NCI-H774 (cell line): ENCODE measurements at regions not wholly inside any gene's neighbourhood (a gene's known extent, or its start where the extent isn't known, plus 50 kb on each side); places are given as distances from the start of the nearest gene placed in this dataset.
"Not testable (repeated sequence)": the region's sequence is repeated elsewhere in the genome, so short reads cannot be mapped to it uniquely, and the experiment has no call there.

Source experiments
- DNase-seq: peaks from one replicate; lab custom pipeline; 2025; lab: John Stamatoyannopoulos, UW

DNA sequence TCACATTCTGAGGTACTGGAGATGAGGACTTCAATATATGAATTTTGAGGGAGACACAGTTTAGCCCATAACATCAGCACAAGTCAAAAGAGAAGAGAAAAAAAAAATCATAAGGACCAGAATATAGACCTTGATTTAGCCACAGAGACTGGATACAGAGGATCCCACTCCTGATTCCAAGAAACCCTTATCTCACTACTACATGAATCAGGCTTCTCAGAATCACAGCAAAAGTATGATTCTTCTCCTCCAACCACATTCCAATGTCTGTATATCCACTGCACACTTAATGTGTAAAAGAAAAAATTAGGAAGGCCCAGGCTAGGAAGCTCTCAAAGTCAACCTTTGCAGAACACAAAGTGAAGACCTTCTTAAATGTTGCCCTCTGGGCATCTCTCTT lies 610.9 kb downstream of the DTWD2 start:
- no peak for DNase-seq

DNA sequence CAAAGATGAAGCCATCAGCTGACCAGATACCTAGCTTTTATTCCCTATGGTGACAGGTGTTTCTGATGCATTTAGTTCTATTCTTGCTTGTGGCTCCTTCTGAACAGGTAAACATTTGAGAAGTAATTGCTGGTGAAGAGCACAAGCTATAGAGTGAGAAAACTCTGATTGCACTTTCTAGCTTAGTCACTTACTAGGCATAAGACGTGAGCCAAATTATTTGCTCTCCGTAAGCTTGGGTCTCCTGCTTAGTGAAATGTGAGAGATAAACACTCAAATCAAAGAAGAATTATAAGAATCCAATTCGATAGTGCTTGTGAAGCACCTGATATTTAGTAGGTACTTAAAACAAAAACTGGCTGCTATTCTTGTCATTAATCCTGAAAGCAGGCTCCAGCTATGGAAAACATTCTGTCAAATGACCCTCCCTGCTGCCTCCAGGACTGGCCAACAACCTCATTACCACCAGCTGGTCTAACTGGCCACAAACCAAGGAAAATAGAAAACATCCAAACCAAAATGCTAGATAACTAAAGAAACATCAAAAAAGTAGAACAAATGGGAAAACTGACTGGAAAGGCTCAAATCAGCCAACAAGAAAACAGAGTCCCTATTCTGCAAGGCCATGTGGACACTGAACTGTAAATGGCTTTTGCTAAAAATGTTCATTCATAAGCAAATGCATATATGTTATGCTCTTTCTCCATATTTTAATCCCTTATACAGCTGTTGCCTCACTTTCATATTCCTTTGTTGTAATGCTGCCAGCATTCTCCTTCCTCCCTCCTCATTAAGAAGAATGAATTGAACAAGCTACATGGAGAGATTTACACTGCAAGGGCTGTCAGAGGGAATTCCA lies 616.1 kb downstream of the DTWD2 start:
- no peak for DNase-seq

DNA sequence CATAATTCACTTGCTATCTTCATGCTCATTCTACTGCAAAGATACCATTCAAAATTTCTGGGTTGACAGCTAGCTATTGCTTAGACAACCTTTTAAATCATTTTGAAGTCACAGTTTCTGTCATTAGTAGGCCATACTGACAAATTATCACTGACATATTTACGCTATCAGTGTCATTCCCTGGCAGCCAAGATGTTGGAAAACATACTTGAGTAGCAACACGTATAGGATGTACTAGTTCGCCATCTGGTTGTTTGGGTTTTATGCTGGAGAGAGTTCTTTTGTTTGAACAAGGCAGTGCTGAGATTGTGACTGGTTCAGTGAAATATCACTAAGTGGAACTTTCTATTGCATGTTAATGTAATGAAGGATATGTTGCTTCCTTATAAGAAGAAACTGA lies 621.9 kb downstream of the DTWD2 start:
- DNase-seq: no peak

DNA sequence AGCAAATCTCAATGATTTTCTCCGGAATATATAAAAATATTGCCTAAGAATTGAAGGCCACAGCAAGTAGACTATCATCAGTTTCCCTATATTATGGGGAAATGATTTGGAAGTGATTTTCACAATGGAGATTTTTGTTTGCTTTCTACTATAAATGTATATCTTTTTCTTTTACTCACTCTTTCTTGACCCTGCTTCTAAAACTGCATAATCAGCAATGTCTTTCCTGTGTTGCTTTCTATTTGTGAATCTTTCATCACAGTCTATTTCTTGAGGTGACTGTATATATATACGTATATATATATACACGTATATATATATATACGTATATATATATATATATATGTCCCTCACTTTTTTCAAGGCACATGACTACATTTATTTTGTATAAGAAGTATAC lies 622.6 kb downstream of the DTWD2 start:
- DNase-seq: no peak

DNA sequence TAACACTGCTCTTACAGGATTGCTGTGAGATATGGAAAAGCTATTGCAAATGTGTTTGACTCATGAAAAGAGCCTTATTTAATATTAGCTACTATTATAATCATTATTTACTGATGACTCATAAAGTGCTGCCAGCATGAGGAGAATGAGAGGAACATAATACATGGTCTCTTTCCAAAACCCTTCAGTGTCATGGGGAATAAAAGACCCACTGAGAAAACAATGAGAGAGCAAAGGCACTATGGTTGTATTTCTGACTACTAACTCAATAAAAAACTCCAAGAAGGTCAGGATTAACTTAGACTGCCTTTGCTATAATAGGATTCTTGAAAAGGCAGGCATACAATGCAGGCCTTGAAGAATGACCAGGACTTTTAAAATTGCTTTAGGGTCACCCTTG lies 633.5 kb downstream of the DTWD2 start:
- no peak for DNase-seq

DNA sequence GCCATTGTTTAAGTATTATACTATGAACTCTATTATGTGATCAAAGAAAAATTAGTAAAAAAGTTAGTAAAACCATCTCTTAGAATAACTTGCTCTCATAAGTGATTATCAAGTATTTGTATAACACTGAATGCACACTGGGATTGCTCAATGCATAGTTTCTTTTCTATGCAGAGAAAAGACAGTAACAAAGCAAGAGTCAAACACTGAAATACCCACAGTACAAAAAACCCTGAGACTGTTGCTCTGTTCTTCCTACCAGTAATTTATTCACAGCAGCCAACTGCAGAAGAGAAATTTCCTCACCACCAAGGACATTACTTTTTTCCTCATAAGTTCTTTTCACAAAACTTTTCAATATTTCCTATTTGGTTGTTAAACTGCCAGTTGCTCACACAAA lies 634.4 kb downstream of the DTWD2 start:
- no peak for DNase-seq

DNA sequence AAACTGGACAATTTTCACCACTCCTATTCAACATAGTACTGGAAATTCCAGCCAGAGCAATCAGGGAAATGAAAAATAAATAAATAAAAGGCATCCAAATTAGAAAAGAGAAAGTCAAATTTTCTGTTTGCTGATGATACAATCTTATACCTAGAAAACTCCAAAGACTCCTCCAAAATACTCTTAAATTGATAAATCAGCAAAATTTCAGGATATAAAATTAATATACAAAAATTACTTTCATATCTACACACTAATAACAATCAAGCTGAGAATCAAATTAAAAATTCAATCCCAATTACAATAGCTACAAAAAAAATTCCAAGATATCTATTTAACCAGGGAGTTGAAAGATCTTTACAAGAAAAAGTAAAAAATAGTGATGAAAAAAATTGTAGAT lies 651.9 kb downstream of the DTWD2 start:
- DNase-seq: no peak

DNA sequence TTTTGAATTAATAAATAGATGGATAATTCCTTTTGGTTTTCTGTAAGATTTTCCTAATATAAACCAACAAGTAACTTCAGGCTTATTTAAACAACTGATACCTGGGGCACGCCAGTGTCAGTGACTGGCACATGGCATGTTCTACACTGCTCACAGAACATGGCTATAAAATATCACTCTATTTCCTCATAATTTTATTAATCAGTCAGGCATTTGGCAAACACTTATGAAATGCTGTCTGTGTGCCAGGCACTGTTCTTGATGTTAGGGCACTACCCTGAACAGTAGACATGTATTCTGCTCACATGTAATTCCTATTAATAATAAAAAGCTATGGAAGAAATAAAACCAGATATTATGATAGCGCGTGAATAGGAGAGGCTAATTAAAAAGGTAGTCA lies 661.0 kb downstream of the DTWD2 start:
- no peak for DNase-seq

DNA sequence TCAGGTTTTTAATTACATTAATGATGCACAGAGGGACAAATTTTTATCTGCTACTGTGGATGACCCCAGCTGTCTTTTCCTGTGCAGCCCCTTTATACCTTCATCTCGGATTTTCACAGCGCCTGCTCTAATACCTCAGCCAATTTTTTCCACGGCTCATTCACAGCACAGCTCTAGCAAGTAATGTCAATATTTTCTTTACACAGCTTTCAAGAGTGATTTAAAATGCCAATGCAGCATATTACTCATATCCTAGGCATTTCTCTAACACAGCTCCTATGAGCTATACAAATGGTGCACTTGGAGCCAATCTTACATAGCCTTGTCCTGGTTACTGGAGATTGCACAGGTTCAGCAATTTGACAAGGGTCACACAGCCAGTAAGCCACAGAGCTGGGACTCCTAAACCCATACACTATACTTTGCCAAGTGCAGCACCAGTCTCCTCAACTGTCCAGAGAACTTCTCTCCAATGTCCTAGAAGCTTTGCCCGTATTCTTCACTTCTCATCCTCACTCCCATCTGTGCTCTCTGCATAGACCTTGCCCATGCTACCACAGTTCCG lies 661.8 kb downstream of the DTWD2 start:
- DNase-seq: no peak

DNA sequence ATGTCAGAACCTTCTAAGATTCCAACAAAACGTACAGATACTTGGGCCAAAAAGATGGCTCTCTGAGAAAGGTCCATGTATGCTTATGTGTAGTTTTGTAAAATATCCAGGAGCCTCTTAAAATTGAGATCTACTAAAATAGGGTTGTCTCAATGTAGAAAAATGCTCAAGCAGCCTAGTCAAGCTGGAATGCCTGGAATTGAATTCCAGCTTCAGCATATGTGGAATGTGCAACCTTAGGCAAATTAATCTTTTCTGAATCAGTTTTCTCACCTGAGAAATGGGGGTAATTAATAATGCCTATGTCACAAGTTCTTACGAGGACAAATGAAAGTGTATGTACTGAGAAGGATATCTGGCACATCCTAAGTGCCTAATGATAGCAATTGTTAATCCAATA lies 662.4 kb downstream of the DTWD2 start:
- DNase-seq: no peak

DNA sequence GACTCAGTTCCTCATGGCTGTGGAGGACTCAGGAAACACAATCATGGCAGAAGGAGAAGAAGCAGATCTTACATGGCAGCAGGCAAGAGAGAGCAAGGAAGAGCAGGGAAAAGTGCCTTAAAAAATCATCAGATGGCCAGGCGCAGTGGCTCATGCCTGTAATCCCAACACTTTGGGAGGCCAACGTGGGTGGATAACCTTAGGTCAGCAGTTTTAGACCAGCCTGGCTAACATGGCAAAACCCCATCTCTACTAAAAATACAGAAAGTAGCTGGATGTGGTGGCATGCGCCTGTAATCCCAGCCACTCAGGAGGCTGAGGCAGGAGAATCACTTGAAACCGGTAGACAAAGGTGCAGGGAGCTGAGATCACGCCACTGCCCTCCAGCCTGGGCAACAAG lies 664.6 kb downstream of the DTWD2 start:
- DNase-seq: not testable (repeated sequence)

DNA sequence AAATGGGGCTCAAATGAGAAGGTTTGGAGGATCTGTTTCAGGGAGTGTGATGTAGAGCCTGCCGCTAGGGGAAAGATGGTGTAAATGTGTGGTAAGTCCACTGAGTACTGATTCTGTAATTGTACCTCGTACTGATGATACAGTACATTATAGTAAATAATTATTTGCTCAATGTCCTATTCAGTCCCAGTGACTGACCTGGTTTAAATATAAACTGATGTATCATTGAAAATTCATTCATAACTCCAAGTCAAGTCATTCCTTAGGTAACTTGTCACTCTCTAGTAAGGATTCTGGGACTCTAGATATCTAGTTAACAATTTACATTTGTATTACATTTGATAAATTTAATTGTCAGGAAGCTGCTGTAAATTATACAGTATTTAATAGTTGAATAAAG lies 667.3 kb downstream of the DTWD2 start:
- no peak for DNase-seq

DNA sequence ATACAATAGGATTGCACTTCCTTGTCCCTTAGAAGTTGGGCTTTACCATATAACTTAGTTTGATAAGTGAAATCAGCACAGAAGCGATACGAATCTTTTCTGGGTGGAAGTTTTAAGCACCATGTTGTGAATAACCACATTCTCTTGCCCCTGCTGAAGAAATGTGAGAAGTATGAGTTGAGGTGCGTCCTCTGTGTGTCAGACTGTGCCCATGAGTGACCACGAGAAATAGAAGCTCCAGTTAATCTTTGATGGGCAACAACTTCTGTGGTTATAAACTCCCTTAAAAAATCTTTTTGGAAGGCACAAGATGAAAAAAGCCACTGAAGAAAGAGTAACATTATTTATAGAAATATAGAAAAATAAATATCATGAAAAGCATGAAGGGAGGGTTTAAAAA lies 668.2 kb downstream of the DTWD2 start:
- no peak for DNase-seq

DNA sequence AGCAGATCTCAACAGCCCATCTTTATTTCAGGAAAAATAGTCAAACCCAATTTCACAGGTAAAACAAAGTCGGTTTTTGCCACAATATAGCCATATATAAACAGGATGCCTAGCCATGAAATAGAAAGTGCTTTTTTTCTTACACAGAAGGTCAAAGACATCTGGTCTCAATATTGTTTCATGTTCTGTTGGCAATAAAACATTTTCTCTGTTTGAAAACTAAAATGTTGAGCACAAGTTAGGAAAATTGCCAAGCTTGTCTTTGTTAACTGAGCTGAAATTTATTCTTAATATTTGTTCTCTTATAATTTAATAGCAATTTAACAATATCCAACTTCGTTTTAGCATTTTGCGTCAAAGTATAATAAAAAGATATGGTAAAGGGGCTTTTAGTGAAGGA lies 673.4 kb downstream of the DTWD2 start:
- DNase-seq: no peak

DNA sequence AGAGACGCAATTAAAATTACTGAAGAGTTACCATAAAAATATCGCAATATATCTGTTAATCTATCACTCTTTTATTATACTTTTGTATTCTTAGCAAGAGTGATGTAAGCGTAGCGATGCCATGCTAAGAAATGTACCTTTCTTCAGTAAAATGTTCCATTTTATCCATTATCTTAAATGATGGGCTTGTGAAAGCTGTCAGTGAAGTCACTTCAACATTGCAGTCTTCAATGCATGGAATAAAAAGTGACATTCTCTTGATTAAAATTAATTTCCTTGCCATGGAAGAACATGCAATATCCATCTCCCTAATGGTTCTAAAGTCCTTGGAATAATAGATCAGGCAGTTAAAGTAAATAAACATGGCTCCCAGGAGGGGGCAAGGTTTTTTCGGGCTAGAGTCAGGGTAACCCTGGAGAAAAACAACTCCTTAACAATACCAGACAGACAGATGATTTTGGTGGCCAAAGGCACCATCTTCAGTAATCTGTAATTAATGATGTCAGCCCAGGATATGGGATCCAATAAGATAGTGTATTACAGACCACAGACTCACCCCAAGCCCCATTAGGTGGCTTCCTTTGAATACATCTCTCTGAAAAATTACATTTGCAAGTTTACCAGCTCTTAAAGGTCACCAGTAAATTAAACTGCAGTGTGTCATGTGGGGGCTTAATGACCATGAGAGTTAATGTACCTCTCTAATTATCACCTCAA lies 677.1 kb downstream of the DTWD2 start:
- DNase-seq: no peak

DNA sequence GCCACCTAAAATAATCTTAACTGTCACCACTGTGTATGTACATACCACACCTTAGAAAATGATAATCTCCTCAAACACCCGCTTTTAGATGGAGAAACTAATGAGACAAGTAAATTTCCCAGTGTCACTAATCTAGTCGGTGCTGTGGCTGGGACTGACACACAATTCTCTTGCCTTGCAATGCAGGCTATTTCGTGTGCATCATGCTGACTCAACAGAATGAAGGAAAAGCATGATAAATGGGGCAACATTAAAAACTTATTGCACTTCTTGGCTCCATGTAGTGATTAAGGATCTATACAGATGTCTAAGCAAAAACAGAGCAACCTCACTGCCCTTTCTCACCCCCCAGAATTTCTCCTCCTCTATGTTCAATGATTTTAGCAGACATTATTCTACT lies 677.9 kb downstream of the DTWD2 start:
- DNase-seq: no peak

DNA sequence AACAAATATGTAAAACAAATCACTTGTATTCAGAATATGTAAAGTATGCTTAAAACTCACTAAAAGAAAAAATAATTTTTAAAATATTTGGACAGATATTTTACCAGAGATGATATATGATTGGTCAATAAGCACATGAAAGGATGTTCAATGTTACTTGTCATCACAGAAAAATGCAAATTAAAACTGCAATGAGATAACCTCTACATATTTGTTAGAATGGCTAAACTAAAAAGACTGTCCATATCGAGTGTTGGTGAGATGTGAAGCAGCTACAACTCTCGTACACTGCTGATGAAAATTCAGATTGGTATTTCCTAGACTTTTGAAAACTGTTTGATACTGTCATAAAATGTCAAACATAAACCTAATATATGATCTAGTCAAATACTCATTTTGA lies 685.1 kb downstream of the DTWD2 start:
- no peak for DNase-seq

DNA sequence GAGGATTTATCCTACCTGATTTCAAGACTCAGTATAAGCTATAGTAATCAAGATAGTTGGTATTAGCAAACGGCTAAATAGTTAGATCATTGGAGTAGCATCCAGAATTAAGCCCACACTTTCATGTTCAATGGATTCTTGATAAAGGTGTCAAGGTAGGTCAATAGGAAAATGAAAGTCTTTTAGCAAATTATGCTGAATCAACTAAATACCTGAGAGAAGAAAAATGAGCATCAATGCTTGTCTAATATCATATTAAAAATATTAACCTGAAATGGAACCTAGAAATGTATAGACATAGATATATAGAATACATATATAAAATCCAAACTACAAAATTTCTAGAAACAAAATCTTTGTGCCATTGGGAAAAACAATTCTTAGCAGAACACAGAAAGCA lies 685.6 kb downstream of the DTWD2 start:
- DNase-seq: no peak

DNA sequence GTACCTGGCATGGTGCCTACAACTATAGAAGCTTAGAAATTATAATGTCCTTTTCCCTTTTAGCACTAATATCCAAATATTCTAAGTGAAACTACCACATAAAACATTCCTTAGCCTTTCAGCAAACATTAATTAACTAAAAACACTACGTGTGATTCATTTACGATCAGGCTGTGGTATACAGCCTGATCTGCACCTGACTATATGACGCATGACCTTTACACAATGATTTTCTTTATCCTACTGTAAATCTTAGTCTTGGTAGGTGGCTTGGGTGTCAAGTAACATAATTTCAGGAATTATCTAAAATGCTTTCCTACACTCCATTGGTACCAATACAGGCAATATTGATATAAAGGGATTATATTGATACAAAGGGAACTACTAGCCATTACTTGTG lies 686.7 kb downstream of the DTWD2 start:
- DNase-seq: no peak

DNA sequence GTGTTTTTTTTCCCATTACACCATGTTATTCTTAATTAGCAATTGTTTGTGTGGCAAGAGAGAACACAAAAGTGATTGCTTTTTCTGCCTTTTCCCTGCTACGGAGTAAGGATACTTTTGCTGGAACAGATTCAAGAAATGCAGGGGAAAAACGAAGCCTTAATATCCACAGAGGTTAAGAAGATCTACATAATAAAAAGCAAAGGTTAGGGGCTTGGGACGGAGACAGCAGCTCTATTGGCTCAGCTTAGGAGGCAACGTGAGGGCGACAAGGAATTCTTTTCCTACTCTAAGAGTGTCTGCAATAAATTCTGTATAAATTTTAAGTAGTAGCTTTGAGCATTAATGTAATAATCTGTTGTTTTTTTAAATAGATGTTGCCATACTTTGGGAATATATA lies 693.3 kb downstream of the DTWD2 start:
- DNase-seq: no peak

DNA sequence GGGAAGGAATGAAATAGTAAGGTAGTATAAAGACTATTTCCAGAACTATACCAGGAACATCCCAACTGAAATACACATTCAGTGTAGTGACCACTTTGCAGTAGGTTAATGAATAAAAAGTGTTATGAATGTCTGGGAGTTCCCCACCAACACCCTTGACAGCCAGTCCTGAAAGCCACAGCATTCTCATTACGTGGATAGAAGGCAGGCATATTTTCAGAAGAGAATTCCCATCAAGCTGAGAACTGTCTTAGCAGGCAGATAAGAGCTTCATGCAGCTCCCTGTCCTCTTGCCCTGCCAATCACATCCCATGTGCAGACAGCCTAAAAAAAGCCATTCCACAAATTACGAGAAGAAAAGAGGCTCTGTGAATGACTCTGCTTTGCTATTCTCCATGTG lies 695.0 kb downstream of the DTWD2 start:
- no peak for DNase-seq

DNA sequence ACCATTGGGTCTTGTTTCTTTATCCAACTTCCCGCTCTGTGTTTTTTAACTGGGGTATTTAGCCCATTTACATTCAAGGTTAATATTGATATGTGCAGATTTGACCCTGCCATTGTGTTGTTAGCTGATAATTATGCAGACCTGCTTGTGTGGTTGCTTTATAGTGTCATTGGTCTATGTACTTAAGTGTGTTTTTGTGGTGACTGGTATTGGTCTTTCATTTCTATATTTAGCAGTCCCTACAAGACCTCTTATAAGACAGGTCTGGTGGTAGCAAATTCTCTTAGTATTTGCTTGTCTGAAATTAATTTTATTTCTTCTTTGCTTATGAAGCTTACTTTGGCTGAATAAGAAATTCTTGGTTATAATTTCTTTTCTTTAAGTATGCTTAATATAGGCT lies 698.1 kb downstream of the DTWD2 start:
- no peak for DNase-seq

DNA sequence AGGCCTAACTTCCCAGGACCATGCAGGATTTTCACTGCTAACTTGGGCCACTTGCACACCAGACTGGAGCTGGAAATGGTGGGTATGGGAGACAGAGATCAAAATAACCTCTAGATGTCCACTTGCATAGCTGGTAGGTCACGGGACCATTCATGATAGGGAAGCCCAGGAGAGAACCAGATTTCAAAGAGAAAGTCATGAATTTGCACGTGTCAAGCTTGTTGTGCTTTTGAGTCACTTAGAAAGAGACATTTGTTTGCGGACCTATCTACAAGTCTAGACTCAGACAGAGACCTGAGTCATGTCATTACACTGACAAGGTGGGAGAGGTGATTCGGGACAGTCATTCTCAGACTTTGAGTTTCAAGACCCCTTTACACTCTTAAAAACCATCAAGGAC lies 704.1 kb downstream of the DTWD2 start:
- not testable (repeated sequence) for DNase-seq
